ENCODE measurements at regions not wholly inside any gene's neighbourhood (a gene's known extent, or its start where the extent isn't known, plus 50 kb on each side); places are given as distances from the start of the nearest gene placed in this dataset.

GRCh38 chr14:97707603-97708002, 910.4 kb downstream of the VRK1 start:
- H3K27me3 ChIP-seq (ENCODE audit: control insufficient read depth, insufficient read depth, low read length, poor library complexity, severe bottlenecking), result no peaks in the 10 kb centered on the region
- Mint-ChIP-seq H3K36me3 (ENCODE audit: low read depth) (no peaks in the 10 kb centered on the region), H3K27ac (no peak overlapping the region), H3K27me3 (ENCODE audit: insufficient read depth) (no peaks in the 10 kb centered on the region), H3K4me1 (peaks cover 35% of the 10 kb centered on the region), H3K4me3 (no peak overlapping the region), H3K9me3 (peaks cover 12% of the 10 kb centered on the region)
- DNase-seq, result peak; percentile 56
- no peaks in the 10 kb centered on the region for H3K4me1 ChIP-seq (ENCODE audit: control insufficient read depth, insufficient read depth, low read length)
- peaks cover 9% of the 10 kb centered on the region for H3K9me3 ChIP-seq (ENCODE audit: control insufficient read depth, low read length)
- no peak overlapping the region for H3K27ac ChIP-seq (ENCODE audit: low read depth, low read length)
- H3K4me3 ChIP-seq (ENCODE audit: low read length), result no peak overlapping the region
- 89 to 100% methylated on average over 3 to 6 of the region's 6 CpGs for WGBS, 2 experiments (ENCODE audit: insufficient coverage in 1 of 2, insufficient read length in 1 of 2)
- H3K9ac ChIP-seq (ENCODE audit: extremely low read depth, low read length, poor library complexity, severe bottlenecking), result no peak overlapping the region
- TF ChIP-seq CTCF (conservative IDR thresholded peaks at IDR 0.05), result peak; percentile 51
- no peaks in the 10 kb centered on the region for H3K36me3 ChIP-seq (ENCODE audit: control insufficient read depth, insufficient read depth, low read length)

- H3K9ac ChIP-seq (ENCODE audit: extremely low read depth, low read length, poor library complexity, severe bottlenecking), result no peak overlapping the region
- H3K27ac ChIP-seq (ENCODE audit: low read depth, low read length), result no peak overlapping the region
- no peaks in the 10 kb centered on the region for H3K27me3 ChIP-seq (ENCODE audit: control insufficient read depth, insufficient read depth, low read length, poor library complexity, severe bottlenecking)
- no peak overlapping the region for H3K4me3 ChIP-seq (ENCODE audit: low read length)
- H3K36me3 ChIP-seq (ENCODE audit: control insufficient read depth, insufficient read depth, low read length), result no peaks in the 10 kb centered on the region
- H3K36me3 Mint-ChIP-seq (ENCODE audit: low read depth), result no peaks in the 10 kb centered on the region
- WGBS, 2 experiments (ENCODE audit: insufficient coverage in 1 of 2, insufficient read length in 1 of 2), result 81 to 96% methylated on average over 3 to 6 of the region's 6 CpGs
- no peak overlapping the region for H3K4me3 Mint-ChIP-seq
- no peak for DNase-seq
- H3K4me1 Mint-ChIP-seq, result peaks cover 27% of the 10 kb centered on the region
- H3K4me1 ChIP-seq (ENCODE audit: control insufficient read depth, insufficient read depth, low read length), result no peaks in the 10 kb centered on the region
- no peak for TF ChIP-seq CTCF (conservative IDR thresholded peaks at IDR 0.05)
- no peaks in the 10 kb centered on the region for H3K27me3 Mint-ChIP-seq (ENCODE audit: insufficient read depth)
- H3K27ac Mint-ChIP-seq, result no peak overlapping the region
- no peaks in the 10 kb centered on the region for H3K9me3 ChIP-seq (ENCODE audit: control insufficient read depth, low read length)
- no peaks in the 10 kb centered on the region for H3K9me3 Mint-ChIP-seq
Observed at GRCh38 chr14:97709552-97709951, 912.4 kb downstream of the VRK1 start.

- no peak for DNase-seq
- Histone ChIP-seq H3K4me3 (ENCODE audit: low read length) (no peak overlapping the region), H3K9me3 (ENCODE audit: control insufficient read depth, low read length) (no peaks in the 10 kb centered on the region), H3K36me3 (ENCODE audit: control insufficient read depth, insufficient read depth, low read length) (no peaks in the 10 kb centered on the region), H3K27me3 (ENCODE audit: control insufficient read depth, insufficient read depth, low read length, poor library complexity, severe bottlenecking) (no peaks in the 10 kb centered on the region), H3K9ac (ENCODE audit: extremely low read depth, low read length, poor library complexity, severe bottlenecking) (no peak overlapping the region), H3K27ac (ENCODE audit: low read depth, low read length) (no peak overlapping the region), H3K4me1 (ENCODE audit: control insufficient read depth, insufficient read depth, low read length) (no peaks in the 10 kb centered on the region)
- no peak for TF ChIP-seq CTCF (conservative IDR thresholded peaks at IDR 0.05)
- Mint-ChIP-seq H3K36me3 (ENCODE audit: low read depth) (no peaks in the 10 kb centered on the region), H3K4me3 (no peak overlapping the region), H3K27me3 (ENCODE audit: insufficient read depth) (no peaks in the 10 kb centered on the region), H3K9me3 (no peaks in the 10 kb centered on the region), H3K4me1 (peaks cover 20% of the 10 kb centered on the region), H3K27ac (no peak overlapping the region)
- 95 to 100% methylated on average over 2 of the region's 2 CpGs for WGBS, 2 experiments (ENCODE audit: insufficient coverage in 1 of 2, insufficient read length in 1 of 2)
Observed at GRCh38 chr14:97710726-97711125, 913.5 kb downstream of the VRK1 start.

All from endodermal cell (in vitro differentiated cells).